SK-N-MC (cell line): ENCODE measurements at regions not wholly inside any gene's neighbourhood (a gene's known extent, or its start where the extent isn't known, plus 50 kb on each side); places are given as distances from the start of the nearest gene placed in this dataset.

Source experiments
- EZH2 ChIP-seq: fragments of 200-600 bp; sonication (generic); IDR thresholded peaks from one replicate; pipeline ENCODE4 v1.6.1; 2017; ENCODE audit warnings: antibody characterized with exemption
- POLR2AphosphoS5 ChIP-seq: IDR thresholded peaks from 2 replicates; pipeline ENCODE4 v1.6.1; 2012; ENCODE audit warnings: mild to moderate bottlenecking, low read depth, low read length, borderline replicate concordance

DNA sequence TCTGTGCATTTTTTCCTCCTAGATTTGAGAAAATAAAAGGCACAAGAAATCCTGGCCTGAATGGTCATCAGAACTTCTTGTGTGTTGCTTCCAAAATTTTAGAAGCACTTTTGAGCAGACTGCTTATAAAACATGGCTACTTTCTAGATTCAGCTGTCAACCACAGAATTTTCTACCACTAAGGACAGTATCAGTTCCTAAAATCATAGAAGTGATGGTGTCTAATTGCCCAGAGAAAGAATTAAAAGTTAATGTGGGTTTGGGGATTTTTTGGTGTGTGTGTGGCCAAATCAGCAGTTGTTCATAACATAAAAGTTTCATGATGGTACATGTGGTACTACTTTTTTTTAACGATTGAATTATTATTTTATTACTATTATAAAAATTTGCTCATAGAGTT, 171.4 kb upstream of the SNX7 start:
- TF ChIP-seq POLR2AphosphoS5 = no peak
- TF ChIP-seq EZH2 = no peak
